HG02588 (cell line): ENCODE measurements at regions not wholly inside any gene's neighbourhood (a gene's known extent, or its start where the extent isn't known, plus 50 kb on each side); places are given as distances from the start of the nearest gene placed in this dataset.
A peak's percentile ranks its signal among the peaks of the same experiment; 100 is the strongest.
"Not testable (repeated sequence)": the region's sequence is repeated elsewhere in the genome, so short reads cannot be mapped to it uniquely, and the experiment has no call there.

Source experiments
- ATAC-seq: cut with Tn5 transposase; IDR thresholded peaks from one replicate; pipeline ENCODE4 v1.9.1; 2021; ENCODE audit warnings: mild to moderate bottlenecking, moderate library complexity; ENCODE audit not compliant: unreplicated experiment

DNA sequence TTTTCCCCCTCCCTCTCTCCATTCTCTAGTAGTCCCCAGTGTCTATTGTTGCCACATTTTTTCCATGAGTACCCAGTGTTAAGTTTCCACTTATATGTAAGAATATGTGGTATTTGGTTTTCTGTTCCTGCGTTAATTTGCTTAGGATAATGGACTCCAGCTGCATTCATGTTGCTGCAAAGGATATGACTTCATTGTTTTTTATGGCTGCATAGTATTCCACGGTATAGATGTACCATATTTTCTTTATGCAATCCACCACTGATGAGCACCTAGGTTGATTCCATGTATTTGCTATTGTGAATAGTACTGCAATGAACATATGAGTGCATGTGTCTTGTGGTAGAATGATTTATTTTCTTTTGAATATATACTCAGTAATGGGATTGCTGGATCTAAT is 77.4 kb upstream of the MEGF10 start:
- no peak for ATAC-seq

DNA sequence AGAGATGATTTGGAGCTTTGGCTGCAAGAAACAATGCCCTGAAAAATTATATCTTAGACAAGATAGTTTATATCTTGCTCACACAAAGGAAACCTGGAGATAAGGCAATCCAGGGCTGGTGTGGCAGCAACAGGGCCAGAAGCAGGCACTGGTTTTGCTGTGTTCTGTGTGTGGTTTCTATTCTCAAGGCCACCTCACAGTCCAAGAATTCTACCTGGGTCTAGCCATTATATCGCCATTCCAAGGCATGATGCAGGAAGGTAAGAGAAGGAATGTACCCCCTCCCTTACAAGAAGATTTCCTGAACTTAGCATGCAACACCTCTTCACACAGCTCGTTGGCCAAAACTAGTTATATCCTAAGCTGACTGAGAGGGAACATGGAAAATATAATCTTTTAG is 74.5 kb upstream of the MEGF10 start:
- no peak for ATAC-seq

DNA sequence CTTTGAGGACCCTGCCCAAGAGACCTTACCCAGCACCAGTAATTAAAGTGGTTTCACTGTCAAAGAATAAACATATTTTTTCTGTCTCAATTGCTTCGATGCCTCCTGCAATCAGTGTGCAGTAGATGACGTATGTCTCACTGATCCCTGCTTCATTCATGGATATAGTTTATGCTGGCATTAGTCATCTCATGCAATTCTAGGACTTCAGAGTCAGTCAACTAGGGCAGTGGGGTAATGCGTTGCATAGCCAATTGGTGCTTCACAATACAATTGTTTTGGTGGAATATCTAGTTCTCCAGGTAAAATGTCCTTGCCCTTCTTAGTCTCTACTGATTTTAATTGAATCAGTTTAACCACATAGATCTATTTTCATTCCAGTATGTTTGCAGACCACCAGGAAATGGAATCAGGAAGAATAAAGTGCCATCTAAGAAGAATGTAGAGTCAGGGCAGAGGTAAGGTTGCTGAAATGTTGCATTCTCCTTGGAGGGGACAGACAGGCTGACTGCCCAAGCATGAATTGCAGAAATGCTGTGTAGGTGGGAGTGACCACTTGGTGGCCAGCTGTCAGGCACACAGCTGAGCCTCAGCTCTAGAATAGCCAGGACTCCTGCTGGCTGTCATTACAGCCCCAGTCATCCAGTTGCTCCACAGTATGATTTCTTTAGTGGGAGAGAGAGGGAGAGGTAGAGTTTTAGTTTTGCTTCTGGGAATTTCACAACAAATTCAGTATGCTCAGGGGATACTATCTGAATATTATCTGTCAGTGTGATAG is 73.5 kb upstream of the MEGF10 start:
- no peak for ATAC-seq

DNA sequence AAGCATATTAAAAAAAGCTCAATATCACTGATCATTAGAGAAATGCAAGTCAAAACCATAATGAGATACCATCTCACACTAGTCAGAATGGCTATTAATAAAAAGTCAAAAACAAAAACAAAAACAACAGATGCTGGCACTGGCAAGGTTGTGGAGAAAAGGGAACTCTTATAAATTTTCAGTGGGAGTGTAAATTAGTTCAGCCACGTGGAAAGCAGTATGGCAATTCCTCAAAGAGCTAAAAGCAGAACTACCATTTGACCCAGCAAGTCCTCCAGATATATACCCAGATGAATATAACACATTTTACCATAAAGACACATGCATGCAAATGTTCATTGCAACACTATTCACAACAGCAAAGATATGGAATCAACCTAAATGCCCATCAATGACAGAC is 68.7 kb upstream of the MEGF10 start:
- not testable (repeated sequence) for ATAC-seq

DNA sequence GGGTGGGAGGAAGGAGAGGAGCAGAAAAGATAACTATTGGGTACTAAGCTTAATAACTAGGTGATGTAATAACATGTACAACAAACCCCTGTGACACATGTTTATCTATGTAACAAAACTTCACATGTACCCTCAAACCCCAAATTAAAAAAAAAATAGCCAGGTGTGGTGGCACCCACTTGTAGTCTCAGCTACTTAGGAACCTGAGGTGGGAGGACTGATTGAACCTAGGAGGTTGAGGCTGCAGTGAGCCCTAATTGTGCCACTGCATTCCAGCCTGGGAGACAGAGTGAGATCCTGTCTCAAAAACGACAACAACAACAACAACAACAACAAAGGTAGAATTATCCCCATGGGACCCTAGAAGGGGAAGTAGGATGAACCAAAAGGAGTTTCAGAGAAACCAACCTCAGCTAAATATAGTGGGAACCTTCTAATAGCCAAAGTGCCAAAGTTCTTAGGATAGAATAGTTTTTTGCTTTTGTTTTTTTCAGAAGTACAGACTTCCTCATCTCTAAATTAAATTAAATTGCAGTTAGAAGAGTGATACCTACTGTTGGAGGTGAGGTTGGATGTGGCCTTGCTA is 67.9 kb upstream of the MEGF10 start:
- ATAC-seq, result peak; percentile 81

DNA sequence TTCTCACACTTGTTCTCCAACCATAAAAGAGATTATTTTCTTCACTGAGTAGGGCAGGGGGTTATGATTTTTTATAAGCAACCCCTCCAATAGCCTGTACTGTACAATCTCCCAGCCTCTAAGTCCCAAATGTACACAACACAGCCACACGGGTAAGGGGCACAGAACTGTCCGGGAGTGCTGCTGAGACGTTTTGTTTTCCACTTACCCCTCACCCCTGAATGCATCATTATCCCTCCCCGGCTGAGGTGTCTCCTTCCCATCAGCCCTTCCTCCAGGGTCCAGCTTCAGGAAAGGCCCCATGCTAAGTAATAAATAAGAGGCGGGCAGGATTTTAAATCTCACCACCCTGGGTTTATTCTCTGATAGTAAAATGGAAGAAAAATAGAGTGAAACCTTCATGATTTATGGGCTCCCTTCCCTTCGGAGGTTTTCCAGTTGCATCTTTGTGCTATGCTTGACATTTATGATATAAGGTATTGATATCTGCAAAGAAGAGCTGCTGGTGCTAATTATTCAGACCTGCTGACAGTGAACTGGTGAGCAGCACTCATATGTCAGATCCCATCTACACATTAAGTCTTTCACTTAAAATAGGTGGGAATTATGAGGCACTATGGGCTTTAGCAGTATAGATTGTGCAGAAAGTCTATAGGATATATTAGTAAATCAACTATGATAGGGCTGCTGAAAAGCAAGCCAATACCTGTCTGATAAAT is 67.2 kb upstream of the MEGF10 start:
- ATAC-seq, result no peak

DNA sequence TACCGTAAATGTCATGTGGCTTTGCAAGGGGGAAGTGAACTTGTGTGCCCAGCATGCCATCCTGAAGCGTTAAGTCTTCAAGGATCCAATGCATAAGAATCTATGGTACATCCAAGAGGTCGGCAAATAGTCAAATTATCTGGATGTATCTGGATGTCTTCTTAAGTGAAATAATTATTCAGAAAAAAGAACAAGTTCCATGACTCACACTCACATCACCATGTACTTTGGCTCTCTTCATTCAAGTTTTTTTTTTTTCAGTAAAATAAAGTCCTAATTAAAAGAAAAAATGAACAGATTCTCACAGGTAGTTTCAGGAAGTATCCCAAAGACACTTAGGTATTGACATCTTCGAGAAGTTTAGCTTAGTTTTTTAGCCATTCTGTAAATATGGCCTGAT is 62.7 kb upstream of the MEGF10 start:
- ATAC-seq, result no peak

DNA sequence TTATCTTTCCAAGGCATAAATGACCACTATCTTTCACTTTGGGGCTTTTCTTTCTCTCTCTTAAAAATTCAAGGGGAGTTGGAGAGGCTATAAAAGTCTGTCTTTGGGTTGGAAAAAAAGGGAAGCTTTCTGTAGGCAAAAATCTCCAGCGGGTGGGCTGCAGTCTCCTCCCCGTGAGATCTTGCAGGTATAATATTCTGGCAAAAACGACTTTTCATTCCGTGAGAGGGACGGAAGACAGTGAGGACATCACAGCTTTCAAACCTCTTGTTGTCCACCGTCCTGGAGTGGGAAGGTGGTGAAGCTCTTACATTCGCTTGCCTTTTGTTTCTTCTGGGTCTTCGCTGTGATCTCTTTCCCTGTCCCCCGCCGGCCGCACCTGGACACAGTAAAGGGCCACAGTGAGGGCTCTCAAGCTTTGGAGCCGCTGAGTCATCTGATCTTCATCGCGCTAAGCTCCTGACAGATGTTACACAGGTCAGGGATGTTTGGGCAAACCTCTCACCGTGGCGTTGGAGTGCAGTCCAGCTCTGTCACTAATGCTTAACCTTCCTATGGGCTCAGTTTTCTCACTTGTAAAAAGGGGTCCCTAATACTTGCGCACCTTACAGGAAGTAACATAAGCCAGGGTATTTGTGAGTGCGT is 61.9 kb upstream of the MEGF10 start:
- ATAC-seq, result no peak

DNA sequence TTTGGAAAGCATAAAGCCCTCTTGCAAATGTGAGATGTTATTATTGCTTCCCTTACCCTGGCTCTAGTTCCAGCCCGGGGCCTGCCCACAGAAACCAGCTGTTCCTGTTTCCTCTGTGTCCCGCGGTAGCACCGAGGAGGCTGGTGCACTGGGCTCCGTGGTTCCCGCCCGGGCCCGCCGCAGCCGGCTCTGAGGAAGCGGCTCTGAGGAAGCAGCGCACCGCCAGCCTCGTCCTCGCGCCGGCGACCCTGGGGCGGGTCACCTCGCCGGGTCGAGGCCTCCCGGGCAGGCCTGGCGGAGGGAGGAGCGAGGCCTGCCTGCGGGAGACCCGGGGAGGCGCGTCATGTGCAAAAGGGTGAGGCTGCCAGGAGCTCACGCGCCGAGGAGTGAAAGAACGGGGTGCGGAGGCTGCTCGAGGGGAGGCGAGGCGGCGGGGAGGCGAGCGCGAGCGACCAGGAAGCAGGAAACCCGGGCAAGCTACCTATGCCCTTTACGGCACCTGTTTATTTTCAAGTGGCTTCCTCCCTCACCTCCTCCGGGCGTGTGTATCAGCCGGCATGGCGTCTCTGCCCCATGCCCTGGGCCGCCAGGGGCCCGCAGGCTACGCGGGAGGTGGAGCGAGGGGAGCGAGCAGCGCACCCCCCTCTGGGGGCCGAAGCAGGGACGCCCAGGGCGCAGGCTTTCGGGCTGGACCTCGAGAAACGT is 61.3 kb upstream of the MEGF10 start:
- peak; percentile 86 for ATAC-seq

DNA sequence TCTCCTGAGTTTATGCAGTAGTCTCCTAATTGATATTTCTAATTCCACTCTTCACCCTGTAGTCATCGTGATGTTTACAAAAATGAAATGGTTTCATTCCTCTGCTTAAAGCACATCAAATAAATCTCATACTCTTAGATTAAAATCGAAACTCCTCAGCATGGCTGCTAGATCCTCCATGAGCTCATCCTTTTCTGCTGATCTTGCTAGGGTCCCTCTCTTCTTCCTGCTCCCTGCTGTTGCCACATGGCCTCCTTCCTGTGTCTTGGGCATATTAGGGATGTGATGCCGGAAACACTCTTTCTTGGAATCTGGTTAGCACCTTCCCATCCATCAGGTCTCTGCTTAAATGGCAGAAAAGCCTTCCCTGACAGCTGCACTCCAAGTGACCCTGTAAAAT is 59.5 kb upstream of the MEGF10 start:
- ATAC-seq, result no peak

DNA sequence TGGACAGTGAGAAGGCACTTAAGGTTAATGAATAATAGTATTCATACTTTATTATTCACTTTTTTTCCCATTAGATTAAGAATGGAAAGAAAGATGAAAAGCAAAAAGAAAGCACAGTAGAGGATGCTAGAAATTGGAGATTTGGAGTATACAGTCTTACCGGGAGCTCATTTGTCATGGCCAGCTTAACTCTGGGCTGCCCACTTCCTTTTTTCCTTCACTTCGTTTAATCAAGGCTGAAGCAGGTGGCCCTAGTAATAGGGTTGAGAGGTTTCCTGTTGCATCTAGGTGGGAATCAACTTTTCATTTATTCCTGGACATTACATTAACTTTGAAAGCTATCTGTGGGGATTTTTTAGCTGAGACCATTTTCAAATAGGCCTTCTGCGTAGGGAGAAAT is 57.0 kb upstream of the MEGF10 start:
- ATAC-seq, result no peak

DNA sequence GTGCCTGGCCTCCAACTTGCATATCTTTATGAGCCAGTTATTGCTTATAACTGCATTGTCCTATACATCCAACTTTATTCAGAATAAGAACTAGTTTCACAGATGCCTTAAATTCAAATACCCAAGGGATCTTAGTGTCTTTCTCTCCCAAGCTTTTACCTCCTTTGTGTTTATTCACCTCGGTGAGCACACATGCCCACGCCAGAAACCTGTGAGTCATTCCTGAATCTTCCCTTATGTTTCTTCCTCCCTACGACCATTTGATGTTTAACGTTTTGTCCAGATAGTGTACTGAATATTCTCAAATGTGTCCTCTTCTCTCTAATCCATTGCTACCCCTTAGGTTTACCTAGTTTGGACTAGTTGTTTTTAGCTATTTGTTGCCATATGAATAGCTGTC is 55.5 kb upstream of the MEGF10 start:
- no peak for ATAC-seq

DNA sequence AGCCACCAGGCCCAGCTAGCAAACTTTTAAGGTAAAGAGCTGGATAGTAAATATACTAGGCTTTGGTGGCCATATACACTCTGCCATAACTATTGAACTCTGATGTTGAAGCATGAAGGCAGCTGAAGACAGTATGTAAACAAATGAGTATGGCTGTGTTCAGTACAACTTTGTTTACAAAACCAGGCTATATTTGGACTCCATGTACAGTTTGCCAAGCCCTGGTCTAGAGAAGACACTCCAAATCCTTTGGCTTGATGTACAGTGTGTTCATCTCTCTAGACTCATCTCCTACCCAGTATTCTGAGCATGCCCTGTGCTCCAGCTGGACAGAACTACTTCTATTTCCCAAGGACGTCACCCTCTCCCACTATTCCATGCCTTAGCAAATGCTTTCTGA is 54.3 kb upstream of the MEGF10 start:
- ATAC-seq, result no peak
